ENCODE measurements at regions not wholly inside any gene's neighbourhood (a gene's known extent, or its start where the extent isn't known, plus 50 kb on each side); places are given as distances from the start of the nearest gene placed in this dataset.

- TF ChIP-seq CTCF (IDR thresholded peaks at IDR 0.05; ENCODE audit: low read depth, low read length): no peak
- TF ChIP-seq POLR2A (IDR thresholded peaks at IDR 0.05; ENCODE audit: extremely low read depth, insufficient read length): no peak
Observed at GRCh38 chr9:19512103-19512832, 103.5 kb downstream of the ACER2 start.
